Uterus (tissue), 2 donors: ENCODE measurements at regions not wholly inside any gene's neighbourhood (a gene's known extent, or its start where the extent isn't known, plus 50 kb on each side); places are given as distances from the start of the nearest gene placed in this dataset.

Experiments
- POLR2A ChIP-seq, 2 donors: fragments of 450-650 bp; IDR thresholded peaks; one replicate each; pipeline ENCODE4 v1.6.1; 2016; ENCODE audit warnings: antibody characterized with exemption in 2 of 2, mild to moderate bottlenecking in 1 of 2, moderate library complexity in 1 of 2
- TF ChIP-seq, protein P1 (sequence below), 4 experiments: fragments of 200-600 bp in 2 of 4; fragments of 450-650 bp in 2 of 4; sonication (generic) in 2 of 4; IDR thresholded peaks; one replicate each; pipeline ENCODE4 v1.5.1; 2016 to 2019; ENCODE audit warnings: antibody characterized with exemption in 4 of 4, mild to moderate bottlenecking in 2 of 4, moderate library complexity in 1 of 4

DNA sequence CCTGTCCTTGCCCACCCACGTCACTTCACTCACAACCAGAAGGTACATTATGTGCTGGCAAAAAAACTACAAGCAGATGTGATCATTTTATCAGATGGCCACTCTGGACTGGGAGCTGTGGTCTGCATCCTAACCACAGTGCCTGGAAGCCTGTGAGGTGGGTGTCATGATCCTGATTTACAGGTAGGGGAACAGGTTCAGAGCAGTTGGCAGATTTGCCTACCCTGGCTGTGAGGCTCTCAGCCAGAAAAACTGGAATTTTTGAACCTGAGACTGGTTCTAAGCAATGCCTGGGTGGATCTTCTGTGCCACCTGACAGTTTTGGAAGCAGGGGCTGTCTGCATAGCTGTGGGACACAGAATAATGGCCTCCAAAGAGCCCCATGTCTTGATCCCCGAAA is 150.8 kb downstream of the SYF2 start:
- TF ChIP-seq POLR2A (IDR thresholded peaks at IDR 0.05), result no peak
- TF ChIP-seq, protein P1, sequence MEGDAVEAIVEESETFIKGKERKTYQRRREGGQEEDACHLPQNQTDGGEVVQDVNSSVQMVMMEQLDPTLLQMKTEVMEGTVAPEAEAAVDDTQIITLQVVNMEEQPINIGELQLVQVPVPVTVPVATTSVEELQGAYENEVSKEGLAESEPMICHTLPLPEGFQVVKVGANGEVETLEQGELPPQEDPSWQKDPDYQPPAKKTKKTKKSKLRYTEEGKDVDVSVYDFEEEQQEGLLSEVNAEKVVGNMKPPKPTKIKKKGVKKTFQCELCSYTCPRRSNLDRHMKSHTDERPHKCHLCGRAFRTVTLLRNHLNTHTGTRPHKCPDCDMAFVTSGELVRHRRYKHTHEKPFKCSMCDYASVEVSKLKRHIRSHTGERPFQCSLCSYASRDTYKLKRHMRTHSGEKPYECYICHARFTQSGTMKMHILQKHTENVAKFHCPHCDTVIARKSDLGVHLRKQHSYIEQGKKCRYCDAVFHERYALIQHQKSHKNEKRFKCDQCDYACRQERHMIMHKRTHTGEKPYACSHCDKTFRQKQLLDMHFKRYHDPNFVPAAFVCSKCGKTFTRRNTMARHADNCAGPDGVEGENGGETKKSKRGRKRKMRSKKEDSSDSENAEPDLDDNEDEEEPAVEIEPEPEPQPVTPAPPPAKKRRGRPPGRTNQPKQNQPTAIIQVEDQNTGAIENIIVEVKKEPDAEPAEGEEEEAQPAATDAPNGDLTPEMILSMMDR (IDR thresholded peaks at IDR 0.05), result no peak
